ENCODE measurements at regions not wholly inside any gene's neighbourhood (a gene's known extent, or its start where the extent isn't known, plus 50 kb on each side); places are given as distances from the start of the nearest gene placed in this dataset.
"Not testable (repeated sequence)": the region's sequence is repeated elsewhere in the genome, so short reads cannot be mapped to it uniquely, and the experiment has no call there.

GRCh38 chr4:9592010-9592409, 147.8 kb downstream of the DEFB131A start:
- no peak overlapping the region for H3K4me3 ChIP-seq (replicated peaks; ENCODE audit: low read depth, low read length)
- no peak for DNase-seq (ENCODE audit: extremely low read depth, low read depth)
- TF ChIP-seq, protein P1, sequence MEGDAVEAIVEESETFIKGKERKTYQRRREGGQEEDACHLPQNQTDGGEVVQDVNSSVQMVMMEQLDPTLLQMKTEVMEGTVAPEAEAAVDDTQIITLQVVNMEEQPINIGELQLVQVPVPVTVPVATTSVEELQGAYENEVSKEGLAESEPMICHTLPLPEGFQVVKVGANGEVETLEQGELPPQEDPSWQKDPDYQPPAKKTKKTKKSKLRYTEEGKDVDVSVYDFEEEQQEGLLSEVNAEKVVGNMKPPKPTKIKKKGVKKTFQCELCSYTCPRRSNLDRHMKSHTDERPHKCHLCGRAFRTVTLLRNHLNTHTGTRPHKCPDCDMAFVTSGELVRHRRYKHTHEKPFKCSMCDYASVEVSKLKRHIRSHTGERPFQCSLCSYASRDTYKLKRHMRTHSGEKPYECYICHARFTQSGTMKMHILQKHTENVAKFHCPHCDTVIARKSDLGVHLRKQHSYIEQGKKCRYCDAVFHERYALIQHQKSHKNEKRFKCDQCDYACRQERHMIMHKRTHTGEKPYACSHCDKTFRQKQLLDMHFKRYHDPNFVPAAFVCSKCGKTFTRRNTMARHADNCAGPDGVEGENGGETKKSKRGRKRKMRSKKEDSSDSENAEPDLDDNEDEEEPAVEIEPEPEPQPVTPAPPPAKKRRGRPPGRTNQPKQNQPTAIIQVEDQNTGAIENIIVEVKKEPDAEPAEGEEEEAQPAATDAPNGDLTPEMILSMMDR (IDR thresholded peaks at IDR 0.05; ENCODE audit: low read depth, low read length, missing control alignments), result no peak

- TF ChIP-seq, protein P1 (IDR thresholded peaks at IDR 0.05; ENCODE audit: low read depth, low read length, missing control alignments), result no peak
- DNase-seq (ENCODE audit: extremely low read depth, low read depth), result no peak
- no peak overlapping the region for H3K4me3 ChIP-seq (replicated peaks; ENCODE audit: low read depth, low read length)
Measured at GRCh38 chr4:9594948-9595347, 150.7 kb downstream of the DEFB131A start.

DNA sequence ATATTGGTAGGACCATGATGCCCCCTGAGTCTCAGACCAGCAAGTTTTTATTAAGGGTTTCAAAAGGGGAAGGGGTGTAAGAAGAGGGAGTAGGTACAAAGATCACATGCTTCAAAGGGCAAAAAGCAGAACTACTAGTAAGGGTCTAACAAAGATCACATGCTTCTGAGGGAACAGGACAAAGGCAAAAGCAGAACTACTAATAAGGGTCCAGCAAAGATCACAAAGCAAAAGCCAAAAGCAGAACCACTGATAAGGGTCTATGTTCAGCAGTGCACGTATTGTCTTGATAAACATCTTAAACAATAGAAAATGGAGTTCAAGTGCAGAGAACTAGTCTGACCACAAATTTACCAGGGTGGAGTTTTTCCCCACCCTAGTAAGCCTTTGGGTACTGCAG, 151.3 kb downstream of the DEFB131A start:
- DNase-seq (ENCODE audit: extremely low read depth, low read depth); H3K4me3 ChIP-seq (replicated peaks; ENCODE audit: low read depth, low read length): not testable (repeated sequence)

- DNase-seq (ENCODE audit: extremely low read depth, low read depth), result no peak
- TF ChIP-seq, protein P1 (IDR thresholded peaks at IDR 0.05; ENCODE audit: low read depth, low read length, missing control alignments), result no peak
- no peak overlapping the region for H3K4me3 ChIP-seq (replicated peaks; ENCODE audit: low read depth, low read length)
Measured at GRCh38 chr4:9599266-9599665, 155.1 kb downstream of the DEFB131A start.

DNA sequence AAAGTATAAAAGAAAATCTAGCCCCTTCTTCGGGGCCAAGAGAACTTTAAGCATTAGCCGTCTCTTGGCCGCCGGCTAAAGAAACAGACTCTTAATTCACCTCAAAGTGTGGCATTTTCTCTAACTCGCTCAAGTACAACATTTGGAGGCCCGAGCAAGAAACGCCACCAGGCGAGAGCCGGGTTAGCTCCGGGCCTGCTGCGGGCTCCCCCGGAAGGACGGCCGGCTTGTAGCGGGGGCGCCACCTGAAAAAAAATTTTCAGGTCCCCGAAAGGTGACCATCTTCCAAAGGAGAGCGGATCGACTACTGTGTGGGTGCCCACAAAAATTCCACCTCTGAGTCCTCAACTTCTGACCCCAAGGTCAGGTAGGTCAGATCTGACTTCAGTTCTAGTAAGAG, 156.0 kb downstream of the DEFB131A start:
- DNase-seq (ENCODE audit: extremely low read depth, low read depth), result no peak
- TF ChIP-seq, protein P1 (IDR thresholded peaks at IDR 0.05; ENCODE audit: low read depth, low read length, missing control alignments), result no peak
- H3K4me3 ChIP-seq (replicated peaks; ENCODE audit: low read depth, low read length), result no peak overlapping the region

GRCh38 chr4:9602389-9602914, 158.2 kb downstream of the DEFB131A start:
- DNase-seq (ENCODE audit: extremely low read depth, low read depth), result no peak
- H3K4me3 ChIP-seq (replicated peaks; ENCODE audit: low read depth, low read length), result no peak overlapping the region
- TF ChIP-seq, protein P1 (IDR thresholded peaks at IDR 0.05; ENCODE audit: low read depth, low read length, missing control alignments), result no peak

DNA sequence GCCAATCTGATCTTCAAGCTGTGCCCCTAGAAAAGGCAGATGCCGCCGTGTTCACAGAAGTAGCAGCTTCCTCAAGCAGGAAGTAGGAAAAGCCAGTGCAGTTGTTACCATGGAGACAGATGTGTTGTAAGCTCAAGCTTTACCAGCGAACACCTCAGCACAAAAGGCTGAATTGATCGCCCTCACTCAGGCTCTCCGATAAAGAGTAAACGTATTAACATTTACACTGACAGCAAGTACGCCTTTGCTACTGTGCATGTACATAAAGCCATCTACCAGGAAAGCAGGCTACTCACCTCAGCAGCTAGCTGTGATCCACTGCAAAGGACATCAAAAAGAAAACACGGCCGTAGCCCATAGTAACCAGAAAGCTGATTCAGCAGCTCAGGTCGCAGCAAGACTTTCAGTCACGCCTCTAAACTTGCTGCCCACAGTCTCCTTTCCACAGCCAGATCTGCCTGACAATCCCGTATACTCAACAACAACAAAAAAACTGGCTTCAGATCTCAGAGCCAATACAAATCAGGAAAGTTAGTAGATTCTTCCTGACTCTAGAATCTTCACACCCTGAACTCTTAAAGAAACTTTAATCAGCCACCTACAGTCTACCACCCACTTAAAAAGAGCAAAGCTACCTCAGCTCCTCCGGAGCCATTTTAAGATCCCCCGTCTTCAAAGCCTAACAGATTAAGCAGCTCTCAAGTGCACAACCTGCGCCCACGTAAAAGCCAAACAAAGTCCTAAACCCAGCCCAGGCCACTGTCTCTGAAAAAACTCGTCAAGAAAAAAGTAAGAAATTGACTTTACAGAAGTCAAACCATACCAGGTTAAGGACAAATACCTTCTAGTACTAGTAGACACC, 160.0 kb downstream of the DEFB131A start:
- peak; percentile 0 for DNase-seq (ENCODE audit: extremely low read depth, low read depth)
- H3K4me3 ChIP-seq (replicated peaks; ENCODE audit: low read depth, low read length), result not testable (repeated sequence)

DNA sequence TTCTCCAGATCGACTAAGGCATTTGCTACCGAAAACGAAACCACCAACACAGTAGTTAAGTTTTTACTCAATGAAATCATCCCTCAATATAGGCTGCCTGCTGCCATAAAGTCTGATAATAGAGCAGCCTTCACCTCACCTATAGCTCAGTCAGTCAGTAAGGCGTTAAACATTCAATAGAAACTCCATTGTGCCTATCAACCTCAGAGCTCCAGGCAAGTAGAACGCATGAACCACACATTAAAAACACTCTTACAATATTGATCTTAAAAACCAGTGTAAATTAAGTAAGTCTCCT, 160.6 kb downstream of the DEFB131A start:
- H3K4me3 ChIP-seq (replicated peaks; ENCODE audit: low read depth, low read length); DNase-seq (ENCODE audit: extremely low read depth, low read depth): not testable (repeated sequence)

Measured in HFF-Myc (cell line).